ENCODE measurements at regions not wholly inside any gene's neighbourhood (a gene's known extent, or its start where the extent isn't known, plus 50 kb on each side); places are given as distances from the start of the nearest gene placed in this dataset.

GRCh38 chr6:67200626-67201403 lies 1434.3 kb upstream of the ADGRB3 start:
- SMC1A ChIA-PET (ENCODE audit: uncharacterized antibody, unreplicated experiment): no interaction called here
- Histone ChIP-seq H3K4me1 (ENCODE audit: control insufficient read depth, insufficient read depth, low read length) (no peaks in the 10 kb centered on the region), H2AFZ (ENCODE audit: control insufficient read depth, low read depth, low read length) (no peak overlapping the region), H3K79me2 (ENCODE audit: control insufficient read depth, insufficient read depth, low read length) (no peaks in the 10 kb centered on the region), H3K27me3 (replicated peaks in 1 of 2; ENCODE audit: control insufficient read depth in 2 of 2, insufficient read depth in 2 of 2, low read length in 1 of 2) (no peaks in the 10 kb centered on the region), H3K36me3 (ENCODE audit: control insufficient read depth in 2 of 2, insufficient read depth in 2 of 2, low read length in 1 of 2) (no peaks in the 10 kb centered on the region), H3K9me3 (replicated peaks; ENCODE audit: control insufficient read depth, insufficient read depth, low read length) (no peaks in the 10 kb centered on the region), H3K4me3 (no peak overlapping the region), H3K27ac (ENCODE audit: control insufficient read depth, insufficient read depth) (no peak overlapping the region), H3K4me2 (ENCODE audit: control insufficient read depth, insufficient read depth) (no peak overlapping the region), H3K9ac (ENCODE audit: control insufficient read depth, insufficient read depth, low read length) (no peak overlapping the region), H4K20me1 (ENCODE audit: control insufficient read depth, insufficient read depth) (no peaks in the 10 kb centered on the region)
- ATAC-seq (no peak), DNase-seq (ENCODE audit: low read depth, low spot score) (no peak), FAIRE-seq (no peak)
- WGBS (ENCODE audit: insufficient coverage, insufficient replicate concordance, low lambda C conversion rate, missing lambda C conversion rate): 25% methylated on average over 7 of the region's 7 CpGs
- CTCF ChIA-PET: no interaction called here
- no peak for TF ChIP-seq SUZ12 (IDR thresholded peaks at IDR 0.05; ENCODE audit: unreplicated experiment)
- TF ChIP-seq ZNF217 (IDR thresholded peaks at IDR 0.05): no peak
- TF ChIP-seq MEF2B (IDR thresholded peaks at IDR 0.05; ENCODE audit: partially characterized antibody, poor library complexity, severe bottlenecking): no peak
- TF ChIP-seq ETV6 (conservative IDR thresholded peaks at IDR 0.05 in 1 of 2, IDR thresholded peaks at IDR 0.05 in 1 of 2; ENCODE audit: borderline replicate concordance in 1 of 2, low read depth in 1 of 2): no peak
- no peak for TF ChIP-seq FOXK2 (IDR thresholded peaks at IDR 0.05)
- TF ChIP-seq, protein P1, sequence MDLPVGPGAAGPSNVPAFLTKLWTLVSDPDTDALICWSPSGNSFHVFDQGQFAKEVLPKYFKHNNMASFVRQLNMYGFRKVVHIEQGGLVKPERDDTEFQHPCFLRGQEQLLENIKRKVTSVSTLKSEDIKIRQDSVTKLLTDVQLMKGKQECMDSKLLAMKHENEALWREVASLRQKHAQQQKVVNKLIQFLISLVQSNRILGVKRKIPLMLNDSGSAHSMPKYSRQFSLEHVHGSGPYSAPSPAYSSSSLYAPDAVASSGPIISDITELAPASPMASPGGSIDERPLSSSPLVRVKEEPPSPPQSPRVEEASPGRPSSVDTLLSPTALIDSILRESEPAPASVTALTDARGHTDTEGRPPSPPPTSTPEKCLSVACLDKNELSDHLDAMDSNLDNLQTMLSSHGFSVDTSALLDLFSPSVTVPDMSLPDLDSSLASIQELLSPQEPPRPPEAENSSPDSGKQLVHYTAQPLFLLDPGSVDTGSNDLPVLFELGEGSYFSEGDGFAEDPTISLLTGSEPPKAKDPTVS (IDR thresholded peaks at IDR 0.05; ENCODE audit: low read depth, low read length): no peak
- TF ChIP-seq POLR2AphosphoS5 (IDR thresholded peaks at IDR 0.05; ENCODE audit: low read length): no peak
- no peak for TF ChIP-seq TBL1XR1 (IDR thresholded peaks at IDR 0.05; ENCODE audit: low read depth, low read length)
- TF ChIP-seq SREBF1 (IDR thresholded peaks at IDR 0.05; ENCODE audit: low read length): no peak
- no peak for TF ChIP-seq ZNF274 (IDR thresholded peaks at IDR 0.05; ENCODE audit: insufficient read depth, insufficient read length)
- no peak for TF ChIP-seq REST (IDR thresholded peaks at IDR 0.05; ENCODE audit: low read depth, low read length)
- TF ChIP-seq KDM1A (IDR thresholded peaks at IDR 0.05; ENCODE audit: borderline replicate concordance): no peak
- no peak for TF ChIP-seq NR2F1 (conservative IDR thresholded peaks at IDR 0.05)
- no peak for TF ChIP-seq HCFC1 (IDR thresholded peaks at IDR 0.05; ENCODE audit: low read length)
- no peak for TF ChIP-seq SMARCA5 (IDR thresholded peaks at IDR 0.05)
- no peak for TF ChIP-seq ZBTB33 (IDR thresholded peaks at IDR 0.05)
- TF ChIP-seq MYC (IDR thresholded peaks at IDR 0.05; ENCODE audit: insufficient read depth, insufficient read length, insufficient replicate concordance, low read length, severe bottlenecking): no peak
- no peak for TF ChIP-seq PAX5 (IDR thresholded peaks at IDR 0.05; ENCODE audit: borderline replicate concordance, low read depth, low read length)
- TF ChIP-seq MTA3 (IDR thresholded peaks at IDR 0.05; ENCODE audit: borderline replicate concordance, low read length): no peak
- no TSS peak for BruUV-seq (replicated peaks)
- RAD21 ChIA-PET (ENCODE audit: unreplicated experiment): no interaction called here
- intact Hi-C loops (cut with micrococcal nuclease; ENCODE audit: unreplicated experiment) (no loop called here), in situ Hi-C loops (cut with MboI) (no loop called here)
- POLR2A ChIA-PET: no interaction called here
